PC-9 (cell line): ENCODE measurements at regions not wholly inside any gene's neighbourhood (a gene's known extent, or its start where the extent isn't known, plus 50 kb on each side); places are given as distances from the start of the nearest gene placed in this dataset.
"Not testable (repeated sequence)": the region's sequence is repeated elsewhere in the genome, so short reads cannot be mapped to it uniquely, and the experiment has no call there.

ENCODE experiments used
- CTCF ChIP-seq: fragments of 200-600 bp; sonication (generic); conservative IDR thresholded peaks from 2 replicates; pipeline ENCODE4 v1.6.1; 2017; ENCODE audit warnings: mixed run types, antibody characterized with exemption, mild to moderate bottlenecking, moderate library complexity
- EZH2 ChIP-seq: fragments of 200-600 bp; sonication (generic); IDR thresholded peaks from 2 replicates; pipeline ENCODE4 v1.8.0; 2017; ENCODE audit warnings: antibody characterized with exemption, low read depth

- TF ChIP-seq CTCF, EZH2: not testable (repeated sequence)
Observed at GRCh38 chr5:25238720-25239119, 593.9 kb upstream of the CDH10 start.
